Stomach (tissue), 8 donors: ENCODE measurements at regions not wholly inside any gene's neighbourhood (a gene's known extent, or its start where the extent isn't known, plus 50 kb on each side); places are given as distances from the start of the nearest gene placed in this dataset.
A peak's percentile ranks its signal among the peaks of the same experiment; 100 is the strongest.

ENCODE experiments used
- DNase-seq, 2 donors: peaks; one replicate each; pipeline versions ENCODE4 v3.0.0 to v3.0.0-alpha.2; 2013 to 2019
- H3K27ac ChIP-seq, 5 donors: fragments of 200-600 bp in 4 of 5; sonication (generic) in 4 of 5; one replicate each; pipeline ENCODE4 v1.5.1; 2013 to 2019; ENCODE audit warnings: mild to moderate bottlenecking in 1 of 5, moderate library complexity in 1 of 5
- H3K27me3 ChIP-seq, 3 donors: fragments of 200-600 bp; sonication (generic); one replicate each; pipeline ENCODE4 v1.5.1; 2017 to 2019; ENCODE audit warnings: mixed run types in 1 of 3
- H3K36me3 ChIP-seq, 4 donors: fragments of 200-600 bp; sonication (generic); 1 replicate in 3 of 4; 2 replicates in 1 of 4; pipeline ENCODE4 v1.5.1; 2016 to 2019
- H3K4me1 ChIP-seq, 4 donors: fragments of 200-600 bp; sonication (generic); one replicate each; pipeline ENCODE4 v1.5.1; 2016 to 2019
- H3K4me3 ChIP-seq, 4 donors: fragments of 200-600 bp; sonication (generic) in 3 of 4; one replicate each; pipeline ENCODE4 v1.5.1; 2016 to 2019; ENCODE audit warnings: mild to moderate bottlenecking in 1 of 4
- H3K9me3 ChIP-seq, 4 donors: fragments of 200-600 bp; sonication (generic); one replicate each; pipeline ENCODE4 v1.5.1; 2016 to 2019
- CTCF ChIP-seq, 7 experiments: fragments of 450-650 bp in 4 of 7; fragments of 200-600 bp in 3 of 7; sonication (generic) in 3 of 7; IDR thresholded peaks; one replicate each; pipeline ENCODE4 v1.5.1; 2016 to 2019; ENCODE audit warnings: antibody characterized with exemption in 7 of 7, control low read depth in 2 of 7, mild to moderate bottlenecking in 1 of 7
- EP300 ChIP-seq: sonication (generic); formaldehyde crosslinking; IDR thresholded peaks from one replicate; pipeline ENCODE4 v1.6.1; 2017; ENCODE audit warnings: antibody characterized with exemption
- POLR2A ChIP-seq, 4 donors: fragments of 450-650 bp; IDR thresholded peaks; one replicate each; pipeline ENCODE4 v1.6.1; 2016; ENCODE audit warnings: antibody characterized with exemption in 4 of 4, control low read depth in 2 of 4, mild to moderate bottlenecking in 1 of 4, moderate library complexity in 1 of 4
- POLR2AphosphoS5 ChIP-seq, 3 donors: sonication (generic); formaldehyde crosslinking; IDR thresholded peaks; one replicate each; pipeline ENCODE4 v1.6.1; 2016; ENCODE audit warnings: antibody characterized with exemption in 3 of 3
- WGBS, 5 donors: extraction: QIAGEN DNeasy Blood & Tissue Kit in 3 of 5; methylation state at CpG; one replicate each; pipeline versions ENCODE4 v1.1.5 to v1.1.7; 2013 to 2018; 5-methylcytosine and 5-hydroxymethylcytosine counted together
- intact Hi-C: fragments of 100-400 bp; cut with DNase I; formaldehyde crosslinking; loops from one replicate; pipeline ENCODE4 v1.15.1; 2023; ENCODE audit warnings: low total_unique reads
- donor health status: healthy with polysubstance abuse.
- donor health status: Bipolar disorder and iron deficiency.
- donor health status: healthy.

DNA sequence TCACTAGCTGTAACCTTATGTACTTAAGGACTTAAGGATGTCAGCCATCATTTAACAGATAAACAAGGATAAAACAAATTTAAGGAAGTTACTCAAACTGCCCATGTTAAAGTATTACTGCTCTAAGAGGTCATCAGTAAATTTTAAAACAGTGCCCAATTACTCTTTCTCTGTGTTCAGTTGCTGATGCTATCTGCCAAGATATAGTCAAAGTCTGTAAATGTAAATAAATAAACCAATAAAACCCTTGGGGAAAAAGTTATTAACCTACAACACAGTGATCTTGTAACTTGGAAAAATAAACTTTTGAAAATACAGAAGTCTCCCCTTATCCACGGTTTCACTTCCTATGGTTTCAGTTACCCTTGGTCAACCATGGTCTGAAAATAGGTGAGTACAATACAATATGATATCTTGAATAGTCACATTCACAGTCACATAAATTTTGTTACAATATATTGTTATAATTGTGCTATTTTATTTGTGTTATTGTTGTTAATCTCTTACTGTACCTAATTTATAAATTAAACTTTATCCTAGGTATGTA, 501.8 kb downstream of the LMO4 start:
- H3K4me1 ChIP-seq: peaks cover 0 to 11% (median 4%) of the 10 kb centered on the region in 4 donors
- intact Hi-C loops: no loop called here
- H3K4me3 ChIP-seq: no peak overlapping the region
- no peaks in the 10 kb centered on the region for H3K9me3 ChIP-seq
- no peaks in the 10 kb centered on the region for H3K27me3 ChIP-seq
- no peak overlapping the region for H3K27ac ChIP-seq
- TF ChIP-seq CTCF (IDR thresholded peaks at IDR 0.05) (no peak), POLR2AphosphoS5 (IDR thresholded peaks at IDR 0.05) (no peak), EP300 (no peak), POLR2A (IDR thresholded peaks at IDR 0.05) (no peak)
- 41 to 72% (median 66%) methylated on average over 1 of the region's 1 CpG for WGBS, 5 donors
- no peaks in the 10 kb centered on the region for H3K36me3 ChIP-seq
- DNase-seq: no peak

DNA sequence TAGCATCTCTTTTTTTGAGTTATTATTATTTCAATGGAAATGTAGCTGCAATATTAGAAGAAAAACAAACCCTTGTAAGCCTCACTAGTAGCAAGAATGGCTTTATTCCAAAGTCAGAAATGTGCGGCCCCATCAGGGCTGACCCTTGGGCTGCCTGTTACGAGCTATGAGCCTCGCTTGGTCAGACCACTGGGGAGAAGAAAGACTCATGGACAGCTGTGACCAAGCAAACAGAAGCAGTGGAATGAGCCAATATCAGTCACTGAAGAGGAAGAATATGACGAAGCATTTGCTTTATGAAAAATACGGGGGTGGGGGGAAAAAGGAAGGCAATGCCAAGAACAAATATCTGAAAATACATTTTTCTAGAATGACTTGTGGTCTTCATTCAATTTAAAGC, 504.5 kb downstream of the LMO4 start:
- no peak overlapping the region for H3K27ac ChIP-seq
- intact Hi-C loops: no loop called here
- no peaks in the 10 kb centered on the region for H3K9me3 ChIP-seq
- WGBS, 5 donors: 68 to 73% (median 72%) methylated on average over 5 of the region's 5 CpGs
- no peaks in the 10 kb centered on the region for H3K36me3 ChIP-seq
- H3K27me3 ChIP-seq: no peaks in the 10 kb centered on the region
- DNase-seq: peak in 1 of 2 donors; percentile 77
- H3K4me3 ChIP-seq: no peak overlapping the region
- TF ChIP-seq POLR2A (IDR thresholded peaks at IDR 0.05) (no peak), EP300 (no peak)
- H3K4me1 ChIP-seq: no peaks in the 10 kb centered on the region

DNA sequence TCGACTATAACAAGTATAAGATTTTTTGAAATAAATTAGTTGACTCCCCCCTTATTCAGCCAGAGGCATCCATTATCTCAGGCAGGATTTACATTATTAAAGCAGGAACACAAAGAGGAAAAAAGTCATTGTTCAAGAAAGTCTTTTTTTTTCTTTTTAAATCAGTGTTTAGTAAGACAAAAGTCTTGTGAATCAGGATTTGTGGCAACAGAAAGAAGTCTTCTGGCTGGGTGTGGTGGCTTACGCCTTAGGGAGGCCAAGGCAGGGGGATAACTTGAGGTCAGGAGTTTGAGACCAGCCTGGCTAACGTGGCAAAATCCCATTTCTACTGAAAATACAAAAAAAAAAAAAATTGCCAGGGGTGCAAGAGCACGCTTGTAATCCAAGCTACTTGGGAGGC, 505.5 kb downstream of the LMO4 start:
- TF ChIP-seq POLR2AphosphoS5 (IDR thresholded peaks at IDR 0.05) (no peak), CTCF (IDR thresholded peaks at IDR 0.05) (no peak), EP300 (no peak), POLR2A (IDR thresholded peaks at IDR 0.05) (no peak)
- intact Hi-C loops: no loop called here

DNA sequence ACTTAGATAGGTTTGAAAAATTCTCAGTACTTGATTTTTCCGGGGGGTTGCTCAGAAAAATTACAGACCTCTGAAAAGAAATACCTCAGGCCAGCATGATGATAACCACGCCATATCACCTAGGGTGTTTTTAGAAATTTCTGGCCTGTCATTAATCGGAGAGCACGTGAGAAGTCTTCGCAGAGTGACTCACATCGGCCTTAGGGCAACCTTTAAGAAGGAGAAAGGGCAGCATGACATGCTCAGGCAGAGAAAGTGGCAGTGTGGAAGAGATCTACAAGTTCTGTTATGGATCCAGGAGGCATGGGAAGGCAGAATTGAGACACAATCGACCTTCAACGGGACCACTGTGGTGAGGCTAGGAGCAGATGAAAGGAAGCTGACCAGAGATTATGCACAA, 506.3 kb downstream of the LMO4 start:
- Histone ChIP-seq H3K27me3 (no peaks in the 10 kb centered on the region), H3K36me3 (no peaks in the 10 kb centered on the region), H3K4me1 (no peaks in the 10 kb centered on the region), H3K4me3 (no peak overlapping the region), H3K9me3 (no peaks in the 10 kb centered on the region), H3K27ac (no peak overlapping the region)
- 87 to 96% (median 95%) methylated on average over 8 of the region's 8 CpGs for WGBS, 5 donors
- no peak for DNase-seq
- intact Hi-C loops: no loop called here
- TF ChIP-seq POLR2AphosphoS5 (IDR thresholded peaks at IDR 0.05) (no peak), CTCF (IDR thresholded peaks at IDR 0.05) (no peak), POLR2A (IDR thresholded peaks at IDR 0.05) (no peak), EP300 (no peak)

More for the DNA sequence above, 505.5 kb downstream of the LMO4 start:
- Histone ChIP-seq H3K36me3 (no peaks in the 10 kb centered on the region), H3K4me1 (no peaks in the 10 kb centered on the region), H3K27ac (no peak overlapping the region), H3K4me3 (no peak overlapping the region), H3K27me3 (no peaks in the 10 kb centered on the region), H3K9me3 (no peaks in the 10 kb centered on the region)
- WGBS, 5 donors: 87 to 94% (median 90%) methylated on average over 4 of the region's 4 CpGs
- DNase-seq: no peak

- WGBS, 5 donors: 81 to 91% (median 83%) methylated on average over 3 of the region's 3 CpGs
- no peak for TF ChIP-seq EP300
- TF ChIP-seq POLR2A (IDR thresholded peaks at IDR 0.05): no peak
- TF ChIP-seq CTCF (IDR thresholded peaks at IDR 0.05): no peak
- TF ChIP-seq POLR2AphosphoS5 (IDR thresholded peaks at IDR 0.05): no peak
- H3K4me3 ChIP-seq: no peak overlapping the region
- H3K4me1 ChIP-seq: no peaks in the 10 kb centered on the region
- H3K36me3 ChIP-seq: no peaks in the 10 kb centered on the region
- intact Hi-C loops: no loop called here
- DNase-seq: no peak
- no peaks in the 10 kb centered on the region for H3K27me3 ChIP-seq
- H3K9me3 ChIP-seq: no peaks in the 10 kb centered on the region
- H3K27ac ChIP-seq: no peak overlapping the region
These were observed 512.1 kb downstream of the LMO4 start for GRCh38 chr1:87840767-87841166.
